ENCODE measurements at regions not wholly inside any gene's neighbourhood (a gene's known extent, or its start where the extent isn't known, plus 50 kb on each side); places are given as distances from the start of the nearest gene placed in this dataset.

DNA sequence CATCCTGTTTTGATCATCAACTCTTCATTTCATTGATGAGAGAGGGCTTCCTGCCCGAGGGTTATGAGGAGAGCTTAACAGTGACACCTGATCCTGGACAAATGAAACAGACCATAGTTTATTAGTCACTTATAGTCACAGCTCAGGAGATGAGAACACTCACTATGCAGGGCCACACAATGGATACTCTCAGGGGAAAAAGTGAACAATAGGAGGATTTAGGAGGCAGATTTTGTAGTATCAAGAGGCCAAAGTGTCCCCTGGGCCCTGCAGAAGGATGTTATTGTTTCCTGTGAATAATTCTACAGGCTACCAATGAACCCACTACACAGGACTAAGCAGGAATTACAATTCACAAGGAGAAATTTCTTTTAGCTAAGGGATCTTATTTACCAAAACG lies 772.8 kb upstream of the MAN1A1 start:
- no peak overlapping the region for H3K4me2 ChIP-seq (ENCODE audit: low read length)
- no peaks in the 10 kb centered on the region for H3K4me1 ChIP-seq (ENCODE audit: low read length)
- no peaks in the 10 kb centered on the region for H4K20me1 ChIP-seq (ENCODE audit: insufficient read depth, low read length)
- H3K27me3 ChIP-seq (ENCODE audit: low read depth, low read length), result no peaks in the 10 kb centered on the region
- no peak overlapping the region for H2AFZ ChIP-seq (ENCODE audit: low read depth, low read length)
- no peaks in the 10 kb centered on the region for H3K36me3 ChIP-seq (replicated peaks; ENCODE audit: low read depth, low read length)
- no peak overlapping the region for H3K27ac ChIP-seq (ENCODE audit: low read length)
- no peak for TF ChIP-seq EZH2phosphoT487 (IDR thresholded peaks at IDR 0.05; ENCODE audit: low read depth)
- TF ChIP-seq, protein P1, sequence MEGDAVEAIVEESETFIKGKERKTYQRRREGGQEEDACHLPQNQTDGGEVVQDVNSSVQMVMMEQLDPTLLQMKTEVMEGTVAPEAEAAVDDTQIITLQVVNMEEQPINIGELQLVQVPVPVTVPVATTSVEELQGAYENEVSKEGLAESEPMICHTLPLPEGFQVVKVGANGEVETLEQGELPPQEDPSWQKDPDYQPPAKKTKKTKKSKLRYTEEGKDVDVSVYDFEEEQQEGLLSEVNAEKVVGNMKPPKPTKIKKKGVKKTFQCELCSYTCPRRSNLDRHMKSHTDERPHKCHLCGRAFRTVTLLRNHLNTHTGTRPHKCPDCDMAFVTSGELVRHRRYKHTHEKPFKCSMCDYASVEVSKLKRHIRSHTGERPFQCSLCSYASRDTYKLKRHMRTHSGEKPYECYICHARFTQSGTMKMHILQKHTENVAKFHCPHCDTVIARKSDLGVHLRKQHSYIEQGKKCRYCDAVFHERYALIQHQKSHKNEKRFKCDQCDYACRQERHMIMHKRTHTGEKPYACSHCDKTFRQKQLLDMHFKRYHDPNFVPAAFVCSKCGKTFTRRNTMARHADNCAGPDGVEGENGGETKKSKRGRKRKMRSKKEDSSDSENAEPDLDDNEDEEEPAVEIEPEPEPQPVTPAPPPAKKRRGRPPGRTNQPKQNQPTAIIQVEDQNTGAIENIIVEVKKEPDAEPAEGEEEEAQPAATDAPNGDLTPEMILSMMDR (IDR thresholded peaks at IDR 0.05; ENCODE audit: low read depth, low read length), result no peak
- no peaks in the 10 kb centered on the region for H3K79me2 ChIP-seq (ENCODE audit: low read length)
- no peak overlapping the region for H3K9ac ChIP-seq (ENCODE audit: low read length)
- no peaks in the 10 kb centered on the region for H3K9me3 ChIP-seq (ENCODE audit: insufficient read depth, low read length)
- H3K4me3 ChIP-seq (ENCODE audit: low read length), result no peak overlapping the region

DNA sequence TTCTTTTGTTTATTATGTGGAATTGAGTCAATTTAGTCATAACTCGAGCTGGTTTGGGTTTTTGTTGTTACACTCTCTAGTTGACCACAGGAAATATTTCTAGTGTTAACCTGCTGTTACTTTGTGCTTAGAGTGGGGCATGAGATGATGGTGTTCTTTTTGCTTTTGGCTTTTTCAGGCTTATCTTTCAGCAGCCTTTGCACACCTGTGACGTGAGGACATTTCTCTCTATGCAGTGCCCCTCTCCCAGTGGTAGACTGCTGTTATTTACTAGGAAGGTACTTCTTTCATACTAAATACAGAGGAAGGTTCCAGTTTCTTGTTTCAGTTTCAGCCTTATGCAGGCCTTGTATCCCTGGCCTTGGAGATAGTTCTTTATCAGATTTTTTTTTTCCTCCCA lies 766.8 kb upstream of the MAN1A1 start:
- H4K20me1 ChIP-seq (ENCODE audit: insufficient read depth, low read length), result no peaks in the 10 kb centered on the region
- H3K4me2 ChIP-seq (ENCODE audit: low read length), result no peak overlapping the region
- TF ChIP-seq EZH2phosphoT487 (IDR thresholded peaks at IDR 0.05; ENCODE audit: low read depth), result no peak
- TF ChIP-seq, protein P1 (IDR thresholded peaks at IDR 0.05; ENCODE audit: low read depth, low read length), result no peak
- no peak overlapping the region for H2AFZ ChIP-seq (ENCODE audit: low read depth, low read length)
- no peaks in the 10 kb centered on the region for H3K36me3 ChIP-seq (replicated peaks; ENCODE audit: low read depth, low read length)
- H3K4me3 ChIP-seq (ENCODE audit: low read length), result no peak overlapping the region
- no peaks in the 10 kb centered on the region for H3K9me3 ChIP-seq (ENCODE audit: insufficient read depth, low read length)
- no peaks in the 10 kb centered on the region for H3K79me2 ChIP-seq (ENCODE audit: low read length)
- no peaks in the 10 kb centered on the region for H3K4me1 ChIP-seq (ENCODE audit: low read length)
- H3K9ac ChIP-seq (ENCODE audit: low read length), result no peak overlapping the region
- H3K27ac ChIP-seq (ENCODE audit: low read length), result no peak overlapping the region
- no peaks in the 10 kb centered on the region for H3K27me3 ChIP-seq (ENCODE audit: low read depth, low read length)

DNA sequence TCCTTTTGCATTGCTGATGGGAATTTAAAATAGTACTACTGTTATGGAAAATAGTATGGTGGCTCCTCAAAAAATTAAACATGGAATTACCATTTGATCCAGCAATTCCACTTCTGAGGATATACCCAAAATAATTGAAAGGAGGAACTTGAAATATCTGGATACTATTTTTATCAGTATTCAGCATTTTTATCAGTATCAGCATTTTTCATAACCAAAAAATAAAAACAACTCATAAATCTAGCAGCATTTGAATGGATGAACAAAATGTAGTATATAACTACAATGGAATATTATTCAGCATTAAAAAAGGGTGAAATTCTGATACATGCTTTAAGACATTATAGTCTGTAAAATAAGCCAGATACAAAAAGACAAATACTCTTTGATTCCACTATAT lies 763.4 kb upstream of the MAN1A1 start:
- H3K27ac ChIP-seq (ENCODE audit: low read length), result no peak overlapping the region
- no peaks in the 10 kb centered on the region for H3K79me2 ChIP-seq (ENCODE audit: low read length)
- no peak overlapping the region for H3K9ac ChIP-seq (ENCODE audit: low read length)
- 0 out of 2 replicates have a peak, but pooled peaks cover 2% of the 10 kb centered on the region for H3K4me1 ChIP-seq (ENCODE audit: low read length)
- no peaks in the 10 kb centered on the region for H3K27me3 ChIP-seq (ENCODE audit: low read depth, low read length)
- no peaks in the 10 kb centered on the region for H3K36me3 ChIP-seq (replicated peaks; ENCODE audit: low read depth, low read length)
- no peak overlapping the region for H3K4me2 ChIP-seq (ENCODE audit: low read length)
- no peak overlapping the region for H2AFZ ChIP-seq (ENCODE audit: low read depth, low read length)
- H3K9me3 ChIP-seq (ENCODE audit: insufficient read depth, low read length), result no peaks in the 10 kb centered on the region
- H3K4me3 ChIP-seq (ENCODE audit: low read length), result no peak overlapping the region
- TF ChIP-seq, protein P1 (IDR thresholded peaks at IDR 0.05; ENCODE audit: low read depth, low read length), result no peak
- no peak for TF ChIP-seq EZH2phosphoT487 (IDR thresholded peaks at IDR 0.05; ENCODE audit: low read depth)
- no peaks in the 10 kb centered on the region for H4K20me1 ChIP-seq (ENCODE audit: insufficient read depth, low read length)

DNA sequence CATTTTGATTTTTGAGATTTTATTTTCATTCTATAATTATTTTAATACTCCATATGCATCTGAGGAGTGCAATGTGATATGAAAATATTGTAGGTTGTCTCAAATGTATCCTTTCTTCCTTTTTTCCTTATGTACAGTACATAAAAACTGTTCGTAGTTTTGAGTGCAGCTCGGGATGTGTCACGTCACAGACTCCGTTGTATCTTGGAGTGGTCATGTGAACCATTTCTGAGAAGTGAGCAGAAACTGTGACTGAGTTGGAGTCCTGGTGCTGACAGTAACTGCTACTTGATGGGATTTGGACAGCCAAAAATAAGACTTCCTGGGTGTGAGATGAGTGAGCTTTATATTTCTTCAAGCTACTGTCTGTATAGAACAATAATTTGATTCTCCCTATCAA lies 761.4 kb upstream of the MAN1A1 start:
- 0 out of 2 replicates have a peak, but pooled peaks cover 3% of the 10 kb centered on the region for H3K4me1 ChIP-seq (ENCODE audit: low read length)
- H3K79me2 ChIP-seq (ENCODE audit: low read length), result no peaks in the 10 kb centered on the region
- H3K4me3 ChIP-seq (ENCODE audit: low read length), result no peak overlapping the region
- TF ChIP-seq, protein P1 (IDR thresholded peaks at IDR 0.05; ENCODE audit: low read depth, low read length), result no peak
- TF ChIP-seq EZH2phosphoT487 (IDR thresholded peaks at IDR 0.05; ENCODE audit: low read depth), result no peak
- no peaks in the 10 kb centered on the region for H3K36me3 ChIP-seq (replicated peaks; ENCODE audit: low read depth, low read length)
- no peak overlapping the region for H3K4me2 ChIP-seq (ENCODE audit: low read length)
- H3K27ac ChIP-seq (ENCODE audit: low read length), result no peak overlapping the region
- no peak overlapping the region for H2AFZ ChIP-seq (ENCODE audit: low read depth, low read length)
- H3K27me3 ChIP-seq (ENCODE audit: low read depth, low read length), result no peaks in the 10 kb centered on the region
- no peaks in the 10 kb centered on the region for H3K9me3 ChIP-seq (ENCODE audit: insufficient read depth, low read length)
- no peaks in the 10 kb centered on the region for H4K20me1 ChIP-seq (ENCODE audit: insufficient read depth, low read length)
- H3K9ac ChIP-seq (ENCODE audit: low read length), result no peak overlapping the region
